ENCODE measurements at regions not wholly inside any gene's neighbourhood (a gene's known extent, or its start where the extent isn't known, plus 50 kb on each side); places are given as distances from the start of the nearest gene placed in this dataset.

GRCh38 chr10:128959746-128960145 is 507.3 kb upstream of the MGMT start:
- POLR2A ChIA-PET = no interaction called here
- no TSS peak for BruUV-seq (replicated peaks)
- Histone ChIP-seq H3K9ac (ENCODE audit: insufficient read depth, low read depth, low read length) (no peak overlapping the region), H3K4me1 (ENCODE audit: insufficient read depth, low read length) (no peaks in the 10 kb centered on the region), H3K36me3 (replicated peaks in 1 of 2; ENCODE audit: control insufficient read depth in 1 of 2, insufficient read depth in 2 of 2, low read length in 2 of 2) (no peaks in the 10 kb centered on the region), H3K4me2 (ENCODE audit: low read depth, low read length) (no peak overlapping the region), H2AFZ (ENCODE audit: low read length) (no peak overlapping the region), H3K9me3 (ENCODE audit: low read length) (no peaks in the 10 kb centered on the region), H3K4me3 (replicated peaks in 1 of 3; ENCODE audit: insufficient read depth in 1 of 3, low read depth in 2 of 3, low read length in 3 of 3) (no peak overlapping the region), H4K20me1 (ENCODE audit: insufficient read depth, low read length) (no peaks in the 10 kb centered on the region), H3K79me2 (ENCODE audit: insufficient read depth, low read length) (no peaks in the 10 kb centered on the region), H3K27ac (ENCODE audit: extremely low read length, insufficient read depth, low read length) (no peak overlapping the region), H3K27me3 (ENCODE audit: control insufficient read depth in 1 of 2, insufficient read depth in 2 of 2, low read length in 2 of 2) (peaks cover 3 to 45% of the 10 kb centered on the region in 2 experiments; a peak in 3 of 5 replicates)
- intact Hi-C loops (cut with micrococcal nuclease; ENCODE audit: unreplicated experiment) = no loop called here
- ATAC-seq (no peak), DNase-seq (ENCODE audit: low spot score) (no peak), FAIRE-seq (no peak)
- no peak for TF ChIP-seq PRDM10 (CRISPR knock-in tag; IDR thresholded peaks at IDR 0.05; ENCODE audit: low read depth)
- no peak for TF ChIP-seq MLX (CRISPR knock-in tag; IDR thresholded peaks at IDR 0.05)
- TF ChIP-seq SP1 (IDR thresholded peaks at IDR 0.05) = no peak
- no peak for TF ChIP-seq SP1 (CRISPR knock-in tag; IDR thresholded peaks at IDR 0.05)
- TF ChIP-seq ZNF337 (CRISPR knock-in tag; IDR thresholded peaks at IDR 0.05; ENCODE audit: borderline replicate concordance, low read depth) = no peak
- 38% methylated on average over 7 of the region's 7 CpGs for WGBS (ENCODE audit: low lambda C conversion rate)
- CTCF ChIA-PET (ENCODE audit: low intra/inter-chr PET ratio, low total read pairs) = no interaction called here
- in situ Hi-C loops (cut with HindIII; ENCODE audit: extremely low pct_ligation_motif_present, low pct_unique_long_range_greater_than_20kb) = no loop called here

- Histone ChIP-seq H3K4me1 (ENCODE audit: insufficient read depth, low read length) (no peaks in the 10 kb centered on the region), H3K36me3 (replicated peaks in 1 of 2; ENCODE audit: control insufficient read depth in 1 of 2, insufficient read depth in 2 of 2, low read length in 2 of 2) (no peaks in the 10 kb centered on the region), H4K20me1 (ENCODE audit: insufficient read depth, low read length) (no peaks in the 10 kb centered on the region), H3K9me3 (ENCODE audit: low read length) (no peaks in the 10 kb centered on the region), H3K27me3 (ENCODE audit: control insufficient read depth in 1 of 2, insufficient read depth in 2 of 2, low read length in 2 of 2) (peaks cover 3 to 46% of the 10 kb centered on the region in 2 experiments; a peak in 3 of 5 replicates), H3K79me2 (ENCODE audit: insufficient read depth, low read length) (no peaks in the 10 kb centered on the region), H3K4me2 (ENCODE audit: low read depth, low read length) (no peak overlapping the region), H3K27ac (ENCODE audit: extremely low read length, insufficient read depth, low read length) (no peak overlapping the region), H3K4me3 (replicated peaks in 1 of 3; ENCODE audit: insufficient read depth in 1 of 3, low read depth in 2 of 3, low read length in 3 of 3) (no peak overlapping the region), H2AFZ (ENCODE audit: low read length) (no peak overlapping the region), H3K9ac (ENCODE audit: insufficient read depth, low read depth, low read length) (no peak overlapping the region)
- ATAC-seq (no peak), FAIRE-seq (no peak), DNase-seq (ENCODE audit: low spot score) (no peak)
- CTCF ChIA-PET (ENCODE audit: low intra/inter-chr PET ratio, low total read pairs) = no interaction called here
- WGBS (ENCODE audit: low lambda C conversion rate) = 18% methylated on average over 8 of the region's 8 CpGs
- BruUV-seq (replicated peaks) = no TSS peak
- POLR2A ChIA-PET = no interaction called here
- in situ Hi-C loops (cut with HindIII; ENCODE audit: extremely low pct_ligation_motif_present, low pct_unique_long_range_greater_than_20kb) (no loop called here), intact Hi-C loops (cut with micrococcal nuclease; ENCODE audit: unreplicated experiment) (no loop called here)
- TF ChIP-seq ZNF550 (CRISPR knock-in tag; IDR thresholded peaks at IDR 0.05; ENCODE audit: borderline replicate concordance) = no peak
- TF ChIP-seq ZNF138 (CRISPR knock-in tag; IDR thresholded peaks at IDR 0.05; ENCODE audit: low read depth) = no peak
Observed at GRCh38 chr10:128960517-128960916, 506.5 kb upstream of the MGMT start.

All from HepG2 (cell line).